Epithelial cell of proximal tubule (primary cell): ENCODE measurements at regions not wholly inside any gene's neighbourhood (a gene's known extent, or its start where the extent isn't known, plus 50 kb on each side); places are given as distances from the start of the nearest gene placed in this dataset.

Experiments
- DNase-seq: peaks from one replicate; pipeline ENCODE4 v3.0.0-alpha.2; 2011; ENCODE audit warnings: low read depth
- H3K4me3 ChIP-seq: 2 replicates; pipeline ENCODE4 v1.5.1; 2011; ENCODE audit warnings: low read depth, mild to moderate bottlenecking, low read length
- TF ChIP-seq, protein P1 (sequence below): conservative IDR thresholded peaks from 2 replicates; pipeline ENCODE4 v1.5.1; 2012; ENCODE audit warnings: low read depth, mild to moderate bottlenecking, low read length

DNA sequence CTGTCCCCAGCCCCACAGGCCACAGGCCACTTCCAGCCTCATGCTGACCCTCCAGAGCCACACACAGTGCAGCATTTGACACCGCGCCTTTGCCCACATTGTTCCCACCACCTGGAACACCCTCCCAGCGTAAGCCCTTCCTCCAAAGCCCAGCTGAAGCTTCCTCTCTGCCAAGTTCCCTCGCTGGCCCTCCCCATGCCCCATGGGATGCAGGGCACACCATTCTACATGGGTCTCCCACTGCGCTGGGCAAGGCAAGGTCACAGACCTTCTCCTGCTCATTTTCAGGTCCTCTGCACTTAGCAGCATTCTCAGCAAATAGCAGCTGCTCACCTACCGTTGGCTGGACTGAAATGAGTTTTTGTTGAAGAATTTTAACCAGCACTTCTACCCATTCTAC is 455.5 kb downstream of the EIPR1 start:
- DNase-seq, result no peak
- TF ChIP-seq, protein P1, sequence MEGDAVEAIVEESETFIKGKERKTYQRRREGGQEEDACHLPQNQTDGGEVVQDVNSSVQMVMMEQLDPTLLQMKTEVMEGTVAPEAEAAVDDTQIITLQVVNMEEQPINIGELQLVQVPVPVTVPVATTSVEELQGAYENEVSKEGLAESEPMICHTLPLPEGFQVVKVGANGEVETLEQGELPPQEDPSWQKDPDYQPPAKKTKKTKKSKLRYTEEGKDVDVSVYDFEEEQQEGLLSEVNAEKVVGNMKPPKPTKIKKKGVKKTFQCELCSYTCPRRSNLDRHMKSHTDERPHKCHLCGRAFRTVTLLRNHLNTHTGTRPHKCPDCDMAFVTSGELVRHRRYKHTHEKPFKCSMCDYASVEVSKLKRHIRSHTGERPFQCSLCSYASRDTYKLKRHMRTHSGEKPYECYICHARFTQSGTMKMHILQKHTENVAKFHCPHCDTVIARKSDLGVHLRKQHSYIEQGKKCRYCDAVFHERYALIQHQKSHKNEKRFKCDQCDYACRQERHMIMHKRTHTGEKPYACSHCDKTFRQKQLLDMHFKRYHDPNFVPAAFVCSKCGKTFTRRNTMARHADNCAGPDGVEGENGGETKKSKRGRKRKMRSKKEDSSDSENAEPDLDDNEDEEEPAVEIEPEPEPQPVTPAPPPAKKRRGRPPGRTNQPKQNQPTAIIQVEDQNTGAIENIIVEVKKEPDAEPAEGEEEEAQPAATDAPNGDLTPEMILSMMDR, result no peak
- no peak overlapping the region for H3K4me3 ChIP-seq

DNA sequence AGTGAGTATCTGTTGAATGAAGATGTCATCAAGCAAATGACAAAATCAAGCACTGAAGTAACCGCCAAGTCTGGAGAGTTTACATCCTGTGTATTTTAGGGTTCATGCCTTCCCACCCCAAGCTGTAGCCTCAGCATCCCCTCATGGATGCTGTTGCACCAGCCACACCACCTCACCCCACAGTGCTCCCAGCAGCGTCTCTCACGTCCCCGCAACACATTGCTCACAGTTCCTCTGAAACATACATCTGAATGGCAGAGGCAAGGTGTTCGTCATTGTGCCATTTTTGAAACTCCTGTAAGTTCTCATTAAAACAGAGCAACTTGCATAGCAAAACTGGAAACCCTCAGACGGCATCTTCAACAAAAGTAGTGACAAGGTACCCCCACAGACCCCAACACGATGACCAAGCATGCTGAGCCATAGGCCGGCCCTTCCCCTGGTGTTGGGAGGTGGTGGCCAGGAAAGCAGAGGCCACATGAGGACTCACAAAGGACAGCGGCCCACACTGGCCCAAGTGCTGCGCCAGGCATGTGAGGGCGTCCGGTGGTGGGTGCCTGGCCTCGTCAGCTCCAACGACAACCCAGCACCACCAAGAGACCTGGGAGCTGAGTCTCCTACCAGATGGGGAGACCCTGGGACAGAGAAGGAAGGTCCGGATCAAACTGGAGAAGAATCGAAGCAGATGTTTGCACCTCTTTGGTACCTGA is 456.5 kb downstream of the EIPR1 start:
- TF ChIP-seq, protein P1, result no peak
- DNase-seq, result no peak

DNA sequence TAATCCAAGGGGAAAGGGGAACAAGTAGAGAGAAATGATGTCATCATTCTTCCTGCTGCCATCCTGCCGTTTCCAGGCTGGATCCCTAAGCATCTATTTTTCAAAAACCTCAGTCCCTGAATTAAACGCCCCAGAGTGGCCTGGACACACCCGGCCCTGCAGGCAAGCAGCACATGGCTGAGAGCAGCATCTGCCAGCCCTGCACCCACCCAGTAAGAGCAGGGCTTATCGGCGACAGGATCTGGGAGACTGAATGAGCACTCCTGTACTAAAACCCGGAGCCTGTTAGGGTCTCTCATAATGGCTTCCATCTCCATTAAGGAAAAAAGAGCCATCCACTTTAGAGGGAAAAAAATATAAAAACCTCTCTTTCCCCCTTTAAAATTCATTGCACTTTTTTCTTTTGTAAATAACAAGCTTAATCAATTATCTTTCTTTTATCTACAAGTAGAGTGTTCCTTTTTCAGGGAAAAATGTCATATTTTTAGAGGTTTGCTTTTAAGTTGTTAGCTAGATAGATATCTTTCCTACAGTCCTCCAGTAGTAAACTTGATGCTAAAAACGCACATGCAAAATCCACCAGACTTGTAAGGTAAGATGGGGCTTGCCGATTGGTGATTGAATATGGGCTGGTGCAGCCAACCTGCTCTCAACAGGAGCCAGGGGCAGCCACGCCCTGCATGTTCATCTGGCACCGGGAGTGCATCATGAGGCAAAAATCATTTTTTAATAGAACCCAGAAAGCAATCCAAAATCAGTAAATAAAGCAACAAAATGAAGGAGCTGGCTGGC is 457.8 kb downstream of the EIPR1 start:
- TF ChIP-seq, protein P1, result no peak
- no peak overlapping the region for H3K4me3 ChIP-seq
- no peak for DNase-seq

More for the DNA sequence above, 456.5 kb downstream of the EIPR1 start:
- no peak overlapping the region for H3K4me3 ChIP-seq

GRCh38 chr2:2919026-2919425 is 458.6 kb downstream of the EIPR1 start:
- no peak for DNase-seq
- no peak overlapping the region for H3K4me3 ChIP-seq
- TF ChIP-seq, protein P1, result no peak

DNA sequence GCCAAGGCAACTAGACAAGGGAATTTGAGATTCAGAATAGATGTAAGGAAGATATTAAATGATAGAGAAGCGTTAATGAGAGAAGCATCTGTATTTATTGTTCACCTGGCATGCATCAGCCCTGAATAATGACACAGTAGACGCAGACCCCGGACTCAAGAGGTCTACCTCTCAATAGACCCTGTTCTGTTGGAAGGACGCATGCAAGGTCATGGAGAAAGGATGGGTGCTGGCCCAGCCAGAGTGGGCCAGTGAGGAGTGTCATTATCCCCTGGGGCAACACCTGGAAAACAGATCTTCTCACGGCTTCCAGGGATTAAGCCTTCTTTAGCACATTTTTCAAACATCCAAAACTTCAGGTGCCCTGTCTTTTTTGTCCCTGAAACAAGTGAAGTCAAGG is 461.0 kb downstream of the EIPR1 start:
- DNase-seq, result no peak
- TF ChIP-seq, protein P1, result no peak
- H3K4me3 ChIP-seq, result no peak overlapping the region

DNA sequence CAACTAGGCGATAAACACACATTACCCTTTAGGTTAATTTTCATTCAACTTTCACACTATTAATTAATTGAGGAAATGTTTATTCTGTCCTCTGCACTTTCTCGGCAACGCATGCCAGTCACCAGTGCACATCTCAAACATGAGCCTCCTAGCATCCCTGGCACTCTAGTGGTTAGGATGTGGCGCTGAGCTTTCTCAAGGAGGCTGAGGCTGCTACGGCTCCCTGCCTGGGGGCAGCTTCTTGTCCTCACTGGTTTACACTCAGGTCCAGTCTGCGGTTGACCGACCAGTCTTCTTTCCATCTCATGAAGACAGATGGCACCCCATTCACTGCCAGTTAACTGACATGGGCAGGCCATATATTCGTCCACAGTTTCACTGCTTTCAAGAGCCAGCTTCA is 463.4 kb downstream of the EIPR1 start:
- TF ChIP-seq, protein P1, result no peak
- no peak overlapping the region for H3K4me3 ChIP-seq
- DNase-seq, result no peak
